ENCODE measurements at regions not wholly inside any gene's neighbourhood (a gene's known extent, or its start where the extent isn't known, plus 50 kb on each side); places are given as distances from the start of the nearest gene placed in this dataset.

GRCh38 chr15:79570004-79570403 lies 137.9 kb downstream of the MINAR1 start:
- TF ChIP-seq CTCF (conservative IDR thresholded peaks at IDR 0.05; ENCODE audit: low read depth, low read length) (no peak), EZH2 (IDR thresholded peaks at IDR 0.05; ENCODE audit: low read length, unreplicated experiment) (no peak), EZH2phosphoT487 (IDR thresholded peaks at IDR 0.05; ENCODE audit: borderline replicate concordance, low read length) (no peak)

All from PC-3 (cell line).